ENCODE measurements at regions not wholly inside any gene's neighbourhood (a gene's known extent, or its start where the extent isn't known, plus 50 kb on each side); places are given as distances from the start of the nearest gene placed in this dataset.

- Mint-ChIP-seq H3K36me3 (no peaks in the 10 kb centered on the region), H3K9me3 (peaks cover 4% of the 10 kb centered on the region), H3K4me1 (peaks cover 9% of the 10 kb centered on the region), H3K4me3 (no peak overlapping the region), H3K27ac (no peak overlapping the region), H3K27me3 (ENCODE audit: low read depth) (no peaks in the 10 kb centered on the region)
- no peak for TF ChIP-seq CTCF (IDR thresholded peaks at IDR 0.05; ENCODE audit: unreplicated experiment)
- no peak for DNase-seq (ENCODE audit: low spot score in 2 of 2, unreplicated experiment in 2 of 2)
These were observed 646.9 kb upstream of the ACVR2A start for GRCh38 chr2:147197754-147198483.

DNA sequence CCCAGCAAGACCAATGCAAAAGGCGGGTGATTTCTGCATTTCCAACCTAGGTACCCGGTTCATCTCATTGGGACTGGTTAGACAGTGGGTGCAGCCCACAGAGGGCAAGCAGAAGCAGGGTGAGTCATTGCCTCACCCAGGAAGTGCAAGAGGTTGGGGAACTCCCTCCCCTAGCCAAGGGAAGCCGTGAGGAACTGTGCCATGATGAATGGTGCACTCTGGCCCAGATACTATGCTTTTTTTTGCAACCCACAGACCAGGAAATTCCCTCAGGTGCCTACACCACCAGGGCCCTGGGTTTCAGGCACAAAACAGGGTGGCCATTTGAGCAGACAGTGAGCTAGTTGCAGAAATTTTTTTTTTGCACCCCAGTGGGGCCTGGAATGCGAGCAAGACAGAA is 662.6 kb upstream of the ACVR2A start:
- Mint-ChIP-seq H3K27ac (no peak overlapping the region), H3K4me1 (no peaks in the 10 kb centered on the region), H3K36me3 (peaks cover 4% of the 10 kb centered on the region), H3K27me3 (ENCODE audit: low read depth) (no peaks in the 10 kb centered on the region), H3K9me3 (peaks cover 67% of the 10 kb centered on the region), H3K4me3 (no peak overlapping the region)
- TF ChIP-seq CTCF (IDR thresholded peaks at IDR 0.05; ENCODE audit: unreplicated experiment) = no peak
- no peak for DNase-seq (ENCODE audit: low spot score in 2 of 2, unreplicated experiment in 2 of 2)

DNA sequence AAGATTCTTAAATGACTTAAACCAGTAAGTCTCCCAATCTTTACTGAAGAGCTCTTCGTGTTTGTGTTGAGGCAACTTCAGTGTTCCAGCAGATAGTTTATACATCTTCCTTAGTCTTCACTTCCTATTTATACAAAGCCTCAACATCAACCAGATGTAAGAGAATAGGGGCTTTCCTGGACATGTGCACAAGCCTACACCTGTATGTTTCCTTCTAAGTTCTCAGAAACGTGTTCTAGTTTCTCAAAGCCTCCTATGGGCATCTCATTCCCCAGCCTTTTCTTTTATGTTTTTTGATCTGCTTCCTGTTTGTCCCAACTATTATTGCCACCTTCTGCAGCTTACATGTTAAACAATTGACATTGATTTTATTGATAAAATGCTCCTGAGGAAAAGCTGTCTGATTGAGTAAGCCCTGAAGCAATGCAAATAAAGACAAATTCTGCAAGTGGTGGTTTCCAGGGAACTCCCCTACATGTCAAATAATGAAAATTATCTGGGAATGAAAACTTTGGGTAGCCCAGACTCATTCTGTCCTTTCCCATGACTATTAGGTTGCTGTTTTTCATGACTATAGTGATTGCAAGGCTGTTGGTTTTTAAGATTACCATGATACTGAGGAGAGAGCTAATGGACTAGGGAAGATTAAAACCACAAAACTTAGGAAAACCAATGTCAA is 663.3 kb upstream of the ACVR2A start:
- H3K27ac Mint-ChIP-seq = no peak overlapping the region

GRCh38 chr2:147177071-147177857 is 667.6 kb upstream of the ACVR2A start:
- no peak for TF ChIP-seq CTCF (IDR thresholded peaks at IDR 0.05; ENCODE audit: unreplicated experiment)
- peaks cover 2% of the 10 kb centered on the region for H3K36me3 Mint-ChIP-seq
- H3K4me3 Mint-ChIP-seq = no peak overlapping the region
- H3K4me1 Mint-ChIP-seq = no peaks in the 10 kb centered on the region
- H3K27ac Mint-ChIP-seq = no peak overlapping the region
- no peak for DNase-seq (ENCODE audit: low spot score in 2 of 2, unreplicated experiment in 2 of 2)
- H3K27me3 Mint-ChIP-seq (ENCODE audit: low read depth) = peaks cover 2% of the 10 kb centered on the region
- H3K9me3 Mint-ChIP-seq = peaks cover 32% of the 10 kb centered on the region

More for the DNA sequence above, 663.3 kb upstream of the ACVR2A start:
- DNase-seq (ENCODE audit: low spot score in 2 of 2, unreplicated experiment in 2 of 2) = no peak
- H3K36me3 Mint-ChIP-seq = peaks cover 4% of the 10 kb centered on the region
- TF ChIP-seq CTCF (IDR thresholded peaks at IDR 0.05; ENCODE audit: unreplicated experiment) = no peak
- no peaks in the 10 kb centered on the region for H3K4me1 Mint-ChIP-seq
- no peak overlapping the region for H3K4me3 Mint-ChIP-seq
- H3K27me3 Mint-ChIP-seq (ENCODE audit: low read depth) = no peaks in the 10 kb centered on the region
- H3K9me3 Mint-ChIP-seq = peaks cover 63% of the 10 kb centered on the region

DNA sequence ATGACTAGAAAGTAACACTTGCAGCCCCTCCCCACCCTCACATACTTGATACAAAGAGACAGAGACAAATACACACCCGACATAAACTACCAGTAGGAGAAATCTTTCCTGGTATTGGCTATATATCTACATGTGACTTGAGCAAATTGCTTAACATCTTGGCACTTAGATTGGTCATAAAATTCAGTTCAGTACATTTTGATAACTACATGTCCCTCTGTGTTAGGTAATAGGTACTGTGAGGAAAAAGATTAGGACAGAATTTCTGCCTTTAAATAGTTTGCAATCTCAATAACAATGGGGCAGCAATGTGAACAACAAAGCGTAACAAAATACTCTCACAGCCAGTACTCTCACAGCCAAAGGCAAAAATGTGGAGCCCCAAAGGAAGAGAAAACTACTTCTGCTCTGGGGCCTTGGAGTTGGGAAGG is 670.0 kb upstream of the ACVR2A start:
- peaks cover 14% of the 10 kb centered on the region for H3K9me3 Mint-ChIP-seq
- H3K4me3 Mint-ChIP-seq = no peak overlapping the region
- no peak overlapping the region for H3K27ac Mint-ChIP-seq
- no peak for DNase-seq (ENCODE audit: low spot score in 2 of 2, unreplicated experiment in 2 of 2)
- peaks cover 2% of the 10 kb centered on the region for H3K27me3 Mint-ChIP-seq (ENCODE audit: low read depth)
- H3K36me3 Mint-ChIP-seq = peaks cover 2% of the 10 kb centered on the region
- no peak for TF ChIP-seq CTCF (IDR thresholded peaks at IDR 0.05; ENCODE audit: unreplicated experiment)
- no peaks in the 10 kb centered on the region for H3K4me1 Mint-ChIP-seq

All from mesothelial cell of epicardium (in vitro differentiated cells).